ENCODE measurements at regions not wholly inside any gene's neighbourhood (a gene's known extent, or its start where the extent isn't known, plus 50 kb on each side); places are given as distances from the start of the nearest gene placed in this dataset.

DNA sequence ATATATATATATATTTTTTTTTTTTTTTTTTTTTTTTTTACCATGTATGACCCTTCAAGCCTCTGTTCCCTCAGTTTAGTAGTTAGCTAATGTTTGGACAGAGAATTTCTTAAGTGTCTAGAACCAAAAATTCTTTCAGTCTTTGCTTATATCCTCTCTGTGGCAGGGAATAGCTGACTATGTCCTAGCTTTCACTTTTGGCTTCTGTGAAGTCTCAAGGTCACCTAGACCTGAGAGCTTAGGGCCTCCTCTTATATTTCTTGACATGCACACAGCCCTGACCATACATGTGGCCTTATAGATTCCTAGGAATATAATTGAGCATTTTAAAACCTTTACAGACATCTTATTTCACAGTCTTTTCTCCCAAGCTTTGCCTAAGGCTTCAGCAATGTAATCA is 930.8 kb upstream of the CDH9 start:
- no peak overlapping the region for H3K27ac ChIP-seq
- DNase-seq (ENCODE audit: low spot score) (no peak), ATAC-seq (ENCODE audit: insufficient number of reproducible peaks, low FRiP score, low read depth) (no peak)
- H3K9me3 ChIP-seq: no peaks in the 10 kb centered on the region
- no peaks in the 10 kb centered on the region for H3K4me1 ChIP-seq (ENCODE audit: control insufficient read depth in 1 of 2, low read depth in 2 of 2)
- no peak overlapping the region for H3K4me3 ChIP-seq
- no peaks in the 10 kb centered on the region for H3K36me3 ChIP-seq
- TF ChIP-seq CTCF (IDR thresholded peaks at IDR 0.05): no peak
- H3K27me3 ChIP-seq (replicated peaks; ENCODE audit: insufficient read depth): no peaks in the 10 kb centered on the region

DNA sequence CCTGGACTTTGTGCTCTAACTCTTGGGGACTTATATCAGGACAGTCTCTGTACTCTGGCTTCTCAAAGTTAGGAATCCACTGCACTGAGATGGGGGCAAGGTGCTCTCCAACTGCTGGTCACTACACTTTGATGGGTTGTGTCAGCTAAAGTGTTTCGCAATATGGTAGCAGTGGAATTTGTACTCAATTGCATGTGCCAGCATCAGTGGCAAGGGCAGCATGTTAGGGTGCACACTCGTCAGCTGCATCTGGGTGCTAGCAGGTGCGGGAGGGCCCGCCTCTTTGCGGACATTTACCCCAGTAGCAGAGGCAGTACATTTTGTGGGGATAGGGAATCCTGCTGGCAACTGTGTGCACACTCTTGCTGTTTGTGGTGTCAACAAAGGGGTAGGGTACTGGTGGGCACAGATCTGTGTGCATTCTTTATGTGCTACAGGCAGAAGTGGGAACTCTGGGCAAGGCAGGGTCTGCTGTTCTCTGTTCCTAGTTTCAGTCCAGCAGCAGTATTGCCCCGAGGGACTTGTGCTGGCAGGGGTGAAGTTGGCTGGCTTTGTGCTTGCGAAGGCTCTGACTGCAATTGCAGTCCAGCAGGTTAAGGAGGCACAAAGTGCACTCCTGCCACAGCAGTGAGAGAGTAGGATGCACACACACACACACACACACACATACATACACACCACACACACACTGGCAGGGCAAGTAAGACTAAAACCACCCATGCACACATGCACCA is 924.8 kb upstream of the CDH9 start:
- Histone ChIP-seq H3K27ac (no peak overlapping the region), H3K36me3 (no peaks in the 10 kb centered on the region), H3K27me3 (replicated peaks; ENCODE audit: insufficient read depth) (no peaks in the 10 kb centered on the region), H3K9me3 (no peaks in the 10 kb centered on the region), H3K4me1 (ENCODE audit: control insufficient read depth in 1 of 2, low read depth in 2 of 2) (no peaks in the 10 kb centered on the region), H3K4me3 (no peak overlapping the region)
- DNase-seq (ENCODE audit: low spot score) (no peak), ATAC-seq (ENCODE audit: insufficient number of reproducible peaks, low FRiP score, low read depth) (no peak)
- no peak for TF ChIP-seq CTCF (IDR thresholded peaks at IDR 0.05)

DNA sequence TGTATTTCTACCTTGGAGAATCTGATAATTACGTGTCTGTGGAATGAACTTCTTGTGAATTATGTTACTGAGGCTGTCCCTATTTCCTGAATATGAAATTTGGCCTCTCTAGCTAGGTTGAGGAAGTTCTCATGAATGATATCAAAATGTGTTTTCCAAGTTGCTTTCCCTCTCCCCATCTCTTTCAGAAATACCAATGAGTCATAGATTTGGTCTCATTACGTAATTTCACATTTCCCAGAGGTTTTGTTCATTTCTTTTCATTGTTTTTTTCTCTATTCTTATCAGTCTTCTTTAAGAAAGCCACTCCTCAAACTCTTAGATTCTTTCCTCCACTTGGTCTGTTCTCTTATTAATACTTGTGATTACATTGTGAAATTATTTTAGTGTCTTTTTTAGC is 923.8 kb upstream of the CDH9 start:
- no peak for TF ChIP-seq CTCF (IDR thresholded peaks at IDR 0.05)
- no peaks in the 10 kb centered on the region for H3K36me3 ChIP-seq
- ATAC-seq (ENCODE audit: insufficient number of reproducible peaks, low FRiP score, low read depth): no peak
- H3K4me3 ChIP-seq: no peak overlapping the region
- no peak overlapping the region for H3K27ac ChIP-seq
- no peak for DNase-seq (ENCODE audit: low spot score)
- H3K9me3 ChIP-seq: no peaks in the 10 kb centered on the region
- H3K4me1 ChIP-seq (ENCODE audit: control insufficient read depth in 1 of 2, low read depth in 2 of 2): no peaks in the 10 kb centered on the region
- no peaks in the 10 kb centered on the region for H3K27me3 ChIP-seq (replicated peaks; ENCODE audit: insufficient read depth)

DNA sequence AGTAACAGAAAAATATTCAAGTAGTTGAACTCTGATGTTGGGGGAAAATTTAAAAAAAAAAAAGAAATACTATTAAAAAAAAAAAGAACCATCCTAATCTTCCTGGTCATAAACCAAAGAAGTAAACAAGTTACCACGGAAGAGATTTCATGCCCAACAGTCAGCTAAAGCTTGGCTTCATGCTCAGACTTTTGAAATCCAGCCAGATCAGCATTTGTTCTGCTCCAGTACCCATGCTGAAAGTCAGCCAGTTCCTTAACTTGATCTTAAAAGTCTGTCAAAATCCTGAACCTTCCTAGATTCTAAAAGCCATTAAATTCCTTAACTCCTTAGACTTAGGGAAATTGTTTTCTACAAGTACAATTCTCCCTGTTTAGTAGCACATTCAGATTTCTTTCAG is 908.7 kb upstream of the CDH9 start:
- no peak for TF ChIP-seq CTCF (IDR thresholded peaks at IDR 0.05)
- Histone ChIP-seq H3K9me3 (no peaks in the 10 kb centered on the region), H3K27me3 (replicated peaks; ENCODE audit: insufficient read depth) (no peaks in the 10 kb centered on the region), H3K36me3 (no peaks in the 10 kb centered on the region), H3K27ac (no peak overlapping the region), H3K4me3 (no peak overlapping the region), H3K4me1 (ENCODE audit: control insufficient read depth in 1 of 2, low read depth in 2 of 2) (no peaks in the 10 kb centered on the region)
- ATAC-seq (ENCODE audit: insufficient number of reproducible peaks, low FRiP score, low read depth) (no peak), DNase-seq (ENCODE audit: low spot score) (no peak)

- Histone ChIP-seq H3K27ac (no peak overlapping the region), H3K4me3 (no peak overlapping the region), H3K27me3 (replicated peaks; ENCODE audit: insufficient read depth) (no peaks in the 10 kb centered on the region), H3K4me1 (ENCODE audit: control insufficient read depth in 1 of 2, low read depth in 2 of 2) (no peaks in the 10 kb centered on the region), H3K36me3 (no peaks in the 10 kb centered on the region), H3K9me3 (no peaks in the 10 kb centered on the region)
- DNase-seq (ENCODE audit: low spot score) (no peak), ATAC-seq (ENCODE audit: insufficient number of reproducible peaks, low FRiP score, low read depth) (no peak)
- TF ChIP-seq CTCF (IDR thresholded peaks at IDR 0.05): no peak
Measured at GRCh38 chr5:27944471-27944870, 906.1 kb upstream of the CDH9 start.
